Endothelial cell of umbilical vein (primary cell): ENCODE measurements at regions not wholly inside any gene's neighbourhood (a gene's known extent, or its start where the extent isn't known, plus 50 kb on each side); places are given as distances from the start of the nearest gene placed in this dataset.

ENCODE experiments used
- BruUV-seq: library from RNA; stranded (reverse); fragments of 400-500 nt; replicated peaks from 2 replicates; lab custom pipeline; 2021; lab: Mats Ljungman, UMichigan
- CTCF ChIA-PET: fragments of 300-600, 350-600 bp; sonication (Branson Sonifier 250); formaldehyde crosslinking; loops from one replicate; lab custom pipeline; 2021; ENCODE audit warnings: antibody characterized with exemption, inconsistent platforms; lab: Charles Lee
- POLR2A ChIA-PET: fragments of 300-600, 350-600 bp; sonication (Branson Sonifier 250); formaldehyde crosslinking; loops from one replicate; lab custom pipeline; 2021; ENCODE audit warnings: antibody characterized with exemption, inconsistent platforms; lab: Charles Lee
- DNase-seq: peaks from one replicate; pipeline ENCODE4 v3.0.0-alpha.2; 2011; ENCODE audit warnings: low read depth, low spot score
- FAIRE-seq: peaks from 2 replicates; lab custom pipeline; 2011; peaks lifted over from hg19 to GRCh38; lab: Jason Lieb, UNC
- H2AFZ ChIP-seq: 2 replicates; pipeline ENCODE4 v1.6.0; 2012; ENCODE audit warnings: low read depth, low read length, control low read depth, inconsistent platforms
- H3K27ac ChIP-seq: 2 replicates; pipeline ENCODE4 v1.5.1; 2011; ENCODE audit warnings: low read depth, mild to moderate bottlenecking, control low read depth, low read length, moderate library complexity; ENCODE audit not compliant: insufficient read depth
- H3K27me3 ChIP-seq, 2 experiments: 2 replicates each; pipeline versions ENCODE4 v1.6.0 to v1.6.1; 2011; ENCODE audit warnings: low read length in 2 of 2, mixed read lengths in 1 of 2; ENCODE audit not compliant: control insufficient read depth in 2 of 2, insufficient read depth in 2 of 2
- H3K36me3 ChIP-seq, 2 experiments: 2 replicates in 1 of 2; 3 replicates in 1 of 2; pipeline ENCODE4 v1.5.1; 2011; ENCODE audit warnings: low read length in 2 of 2, mild to moderate bottlenecking in 1 of 2, moderate library complexity in 1 of 2; ENCODE audit not compliant: control insufficient read depth in 2 of 2, insufficient read depth in 2 of 2; ENCODE audit errors: extremely low read depth in 1 of 2
- H3K4me1 ChIP-seq: 3 replicates; pipeline ENCODE4 v1.5.1; 2011; ENCODE audit warnings: mild to moderate bottlenecking, low read length; ENCODE audit not compliant: control insufficient read depth, insufficient read depth; ENCODE audit errors: extremely low read depth
- H3K4me2 ChIP-seq: 2 replicates; pipeline ENCODE4 v1.6.1; 2011; ENCODE audit warnings: low read length, control low read depth, mixed read lengths; ENCODE audit not compliant: insufficient read depth
- H3K4me3 ChIP-seq, 3 experiments: fragments of 200-600 bp in 1 of 3; sonication (generic), shearing (Covaris generic) in 1 of 3; replicated peaks in 1 of 3; 2 replicates each; pipeline ENCODE4 v1.5.1; 2011 to 2016; ENCODE audit warnings: control low read depth in 3 of 3, low read length in 3 of 3, mild to moderate bottlenecking in 2 of 3, inconsistent platforms in 1 of 3, low read depth in 1 of 3, moderate library complexity in 1 of 3; ENCODE audit not compliant: insufficient read depth in 1 of 3
- H3K79me2 ChIP-seq: 2 replicates; pipeline ENCODE4 v1.6.0; 2012; ENCODE audit warnings: low read length, inconsistent platforms; ENCODE audit not compliant: control insufficient read depth, insufficient read depth
- H3K9ac ChIP-seq: replicated peaks from 2 replicates; pipeline ENCODE3; 2011; ENCODE audit warnings: low read length, control low read depth; ENCODE audit not compliant: insufficient read depth; ENCODE audit errors: extremely low read depth
- H3K9me1 ChIP-seq: replicated peaks from 3 replicates; pipeline ENCODE4 v1.6.0; 2011; ENCODE audit warnings: mild to moderate bottlenecking, low read length; ENCODE audit not compliant: control insufficient read depth, insufficient read depth; ENCODE audit errors: extremely low read depth
- H3K9me3 ChIP-seq: replicated peaks from 2 replicates; pipeline ENCODE4 v1.5.1; 2012; ENCODE audit warnings: low read length, inconsistent platforms; ENCODE audit not compliant: control insufficient read depth, insufficient read depth
- H4K20me1 ChIP-seq: replicated peaks from 2 replicates; pipeline ENCODE3; 2011; ENCODE audit warnings: mild to moderate bottlenecking, low read length; ENCODE audit not compliant: control insufficient read depth, insufficient read depth; ENCODE audit errors: extremely low read depth
- EZH2 ChIP-seq: IDR thresholded peaks from 2 replicates; pipeline ENCODE4 v1.6.1; 2012; ENCODE audit warnings: borderline replicate concordance, low read depth, mild to moderate bottlenecking, moderate library complexity, low read length, inconsistent platforms; ENCODE audit not compliant: severe bottlenecking
- FOS ChIP-seq: IDR thresholded peaks from 2 replicates; pipeline ENCODE4 v1.6.1; 2011; ENCODE audit warnings: mild to moderate bottlenecking, low read length, moderate library complexity, borderline replicate concordance; ENCODE audit not compliant: insufficient read depth
- GATA2 ChIP-seq: IDR thresholded peaks from 2 replicates; pipeline ENCODE4 v1.7.0; 2011; ENCODE audit warnings: low read depth, mild to moderate bottlenecking, moderate library complexity, mixed read lengths, low read length; ENCODE audit not compliant: insufficient read length, insufficient read depth
- JUN ChIP-seq: IDR thresholded peaks from 2 replicates; pipeline ENCODE4 v1.6.1; 2011; ENCODE audit warnings: borderline replicate concordance, low read depth; ENCODE audit not compliant: insufficient read length, insufficient read depth
- MYC ChIP-seq: IDR thresholded peaks from one replicate; pipeline ENCODE4 v1.6.1; 2011; ENCODE audit warnings: mild to moderate bottlenecking, low read depth, low read length
- POLR2A ChIP-seq: IDR thresholded peaks from 2 replicates; pipeline ENCODE4 v1.6.1; 2012; ENCODE audit warnings: low read depth, mild to moderate bottlenecking, control low read depth, low read length
- POLR2AphosphoS5 ChIP-seq: IDR thresholded peaks from 2 replicates; pipeline ENCODE4 v1.6.1; 2012; ENCODE audit warnings: low read depth, mild to moderate bottlenecking, control low read depth, low read length, moderate library complexity; ENCODE audit not compliant: insufficient read depth
- dilution Hi-C: fragments of 300-500 bp; cut with MboI; formaldehyde crosslinking; loops from one replicate; pipeline ENCODE4 v1.15.0; 2019; ENCODE audit warnings: low sequenced_read_pairs; ENCODE audit not compliant: extremely low pct_ligation_motif_present
- intact Hi-C: fragments of 100-400 bp; cut with micrococcal nuclease; formaldehyde crosslinking; loops from one replicate; pipeline ENCODE4 v1.10.0; 2022
- TF ChIP-seq, protein P1 (sequence below): IDR thresholded peaks from 2 replicates; pipeline ENCODE4 v1.6.1; 2011; ENCODE audit not compliant: insufficient read depth, insufficient read length
- TF ChIP-seq, protein P2 (sequence below), 2 donors: IDR thresholded peaks; 1 replicate in 1 of 2; 2 replicates in 1 of 2; pipeline ENCODE4 v1.5.1; 2011; ENCODE audit warnings: low read length in 2 of 2, mild to moderate bottlenecking in 2 of 2, moderate library complexity in 2 of 2, control low read depth in 1 of 2, inconsistent platforms in 1 of 2, low read depth in 1 of 2; ENCODE audit not compliant: insufficient read depth in 1 of 2; ENCODE audit errors: extremely low read depth in 1 of 2

DNA sequence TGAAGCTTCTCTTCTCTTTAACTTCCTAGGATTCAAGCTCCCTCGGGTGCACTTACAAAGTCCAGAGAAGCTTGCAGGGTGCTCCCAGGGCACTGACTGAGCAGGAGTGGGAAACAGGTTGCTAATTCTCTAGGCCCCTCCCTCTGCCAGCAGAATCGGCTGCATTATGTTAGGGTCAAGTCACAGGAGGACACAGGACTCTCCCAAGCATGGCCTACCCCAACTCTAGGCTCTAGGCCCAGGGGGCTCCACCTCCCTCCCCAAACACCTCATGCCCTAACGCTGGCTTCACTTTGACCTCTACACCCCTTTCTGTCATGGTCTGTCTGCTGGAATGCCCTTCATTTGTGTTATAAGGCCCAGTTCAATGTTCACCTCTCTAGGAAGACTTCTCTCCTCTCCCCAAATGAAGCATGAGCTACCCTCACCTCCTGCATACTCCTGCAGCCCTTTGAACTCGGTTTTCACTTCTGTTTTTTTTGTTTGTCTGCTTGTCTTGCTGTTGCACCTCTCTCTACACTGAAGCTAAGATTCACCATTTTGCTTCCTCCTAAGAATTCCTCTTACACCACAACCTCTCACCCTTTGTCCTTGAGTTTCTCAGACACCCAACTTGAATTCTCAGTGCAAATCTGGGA lies 521.8 kb upstream of the ID2 start:
- CTCF ChIA-PET = no interaction called here
- dilution Hi-C loops = no loop called here

More for the DNA sequence above, 521.8 kb upstream of the ID2 start:
- Histone ChIP-seq H2AFZ (no peak overlapping the region), H3K36me3 (no peaks in the 10 kb centered on the region), H3K27me3 (no peaks in the 10 kb centered on the region), H3K79me2 (no peaks in the 10 kb centered on the region), H3K9ac (no peak overlapping the region), H3K27ac (no peak overlapping the region), H3K4me1 (no peaks in the 10 kb centered on the region), H3K9me3 (no peaks in the 10 kb centered on the region), H3K4me3 (no peak overlapping the region), H3K4me2 (no peak overlapping the region), H4K20me1 (no peaks in the 10 kb centered on the region), H3K9me1 (no peaks in the 10 kb centered on the region)
- FAIRE-seq (no peak), DNase-seq (no peak)
- BruUV-seq = no TSS peak
- TF ChIP-seq GATA2 = no peak
- TF ChIP-seq JUN = no peak
- TF ChIP-seq, protein P1, sequence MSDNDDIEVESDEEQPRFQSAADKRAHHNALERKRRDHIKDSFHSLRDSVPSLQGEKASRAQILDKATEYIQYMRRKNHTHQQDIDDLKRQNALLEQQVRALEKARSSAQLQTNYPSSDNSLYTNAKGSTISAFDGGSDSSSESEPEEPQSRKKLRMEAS = no peak
- TF ChIP-seq EZH2 = no peak
- TF ChIP-seq POLR2A = no peak
- TF ChIP-seq FOS = no peak
- TF ChIP-seq, protein P2, sequence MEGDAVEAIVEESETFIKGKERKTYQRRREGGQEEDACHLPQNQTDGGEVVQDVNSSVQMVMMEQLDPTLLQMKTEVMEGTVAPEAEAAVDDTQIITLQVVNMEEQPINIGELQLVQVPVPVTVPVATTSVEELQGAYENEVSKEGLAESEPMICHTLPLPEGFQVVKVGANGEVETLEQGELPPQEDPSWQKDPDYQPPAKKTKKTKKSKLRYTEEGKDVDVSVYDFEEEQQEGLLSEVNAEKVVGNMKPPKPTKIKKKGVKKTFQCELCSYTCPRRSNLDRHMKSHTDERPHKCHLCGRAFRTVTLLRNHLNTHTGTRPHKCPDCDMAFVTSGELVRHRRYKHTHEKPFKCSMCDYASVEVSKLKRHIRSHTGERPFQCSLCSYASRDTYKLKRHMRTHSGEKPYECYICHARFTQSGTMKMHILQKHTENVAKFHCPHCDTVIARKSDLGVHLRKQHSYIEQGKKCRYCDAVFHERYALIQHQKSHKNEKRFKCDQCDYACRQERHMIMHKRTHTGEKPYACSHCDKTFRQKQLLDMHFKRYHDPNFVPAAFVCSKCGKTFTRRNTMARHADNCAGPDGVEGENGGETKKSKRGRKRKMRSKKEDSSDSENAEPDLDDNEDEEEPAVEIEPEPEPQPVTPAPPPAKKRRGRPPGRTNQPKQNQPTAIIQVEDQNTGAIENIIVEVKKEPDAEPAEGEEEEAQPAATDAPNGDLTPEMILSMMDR (IDR thresholded peaks at IDR 0.05; ENCODE audit: extremely low read depth in 1 of 2, insufficient read depth in 1 of 2, low read depth in 1 of 2, low read length in 2 of 2) = no peak
- no peak for TF ChIP-seq POLR2AphosphoS5
- no peak for TF ChIP-seq MYC
- POLR2A ChIA-PET = no interaction called here
- intact Hi-C loops = no loop called here
